GM21576 (cell line): ENCODE measurements at regions not wholly inside any gene's neighbourhood (a gene's known extent, or its start where the extent isn't known, plus 50 kb on each side); places are given as distances from the start of the nearest gene placed in this dataset.
"Not testable (repeated sequence)": the region's sequence is repeated elsewhere in the genome, so short reads cannot be mapped to it uniquely, and the experiment has no call there.

ENCODE experiments used
- ATAC-seq: cut with Tn5 transposase; IDR thresholded peaks from one replicate; pipeline ENCODE4 v1.9.1; 2021; ENCODE audit warnings: mild to moderate bottlenecking, moderate library complexity; ENCODE audit not compliant: unreplicated experiment

DNA sequence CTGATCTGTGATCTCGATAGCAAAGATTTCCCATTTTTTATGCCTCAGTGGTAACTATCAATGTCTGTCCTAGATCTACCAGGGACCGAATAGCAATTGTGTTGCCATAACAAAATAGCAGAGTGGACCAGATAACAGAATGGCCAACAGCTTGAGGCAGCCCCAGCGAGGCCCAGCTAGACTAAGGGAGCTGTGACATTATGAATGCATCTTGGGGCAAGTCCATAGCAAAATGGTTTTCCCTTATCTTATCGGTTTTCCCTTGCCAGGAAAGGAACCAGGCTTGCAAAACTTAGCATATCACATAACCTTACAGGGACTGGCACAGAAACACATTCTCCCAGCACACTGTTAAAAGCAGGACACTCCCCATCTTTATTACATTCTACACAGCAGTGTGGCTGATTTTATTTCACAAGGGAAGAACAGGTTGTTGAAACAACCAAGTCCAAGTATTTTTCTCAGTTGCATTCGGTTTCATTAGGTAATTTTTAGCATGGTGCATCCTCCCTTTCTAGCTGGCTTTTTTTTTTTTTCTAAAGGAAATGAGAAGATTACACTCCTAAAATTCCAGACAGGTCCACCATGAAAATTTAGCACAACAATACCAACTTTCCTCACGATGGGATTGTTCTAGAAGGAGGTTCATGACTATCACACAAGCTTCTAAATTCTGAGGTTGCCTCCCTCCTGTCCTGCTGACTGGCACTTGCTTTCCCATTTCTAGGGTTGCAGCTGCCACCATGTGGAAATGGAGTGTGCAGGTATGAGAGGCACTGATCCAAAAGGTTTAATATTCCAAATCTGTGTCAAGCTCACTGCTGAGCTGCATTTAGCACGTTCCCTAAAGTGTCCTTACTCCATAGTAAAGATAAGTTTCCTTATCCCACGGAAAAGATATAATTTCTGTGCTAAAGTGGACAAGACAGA lies 97.0 kb upstream of the SLC35G4 start:
- ATAC-seq: no peak

DNA sequence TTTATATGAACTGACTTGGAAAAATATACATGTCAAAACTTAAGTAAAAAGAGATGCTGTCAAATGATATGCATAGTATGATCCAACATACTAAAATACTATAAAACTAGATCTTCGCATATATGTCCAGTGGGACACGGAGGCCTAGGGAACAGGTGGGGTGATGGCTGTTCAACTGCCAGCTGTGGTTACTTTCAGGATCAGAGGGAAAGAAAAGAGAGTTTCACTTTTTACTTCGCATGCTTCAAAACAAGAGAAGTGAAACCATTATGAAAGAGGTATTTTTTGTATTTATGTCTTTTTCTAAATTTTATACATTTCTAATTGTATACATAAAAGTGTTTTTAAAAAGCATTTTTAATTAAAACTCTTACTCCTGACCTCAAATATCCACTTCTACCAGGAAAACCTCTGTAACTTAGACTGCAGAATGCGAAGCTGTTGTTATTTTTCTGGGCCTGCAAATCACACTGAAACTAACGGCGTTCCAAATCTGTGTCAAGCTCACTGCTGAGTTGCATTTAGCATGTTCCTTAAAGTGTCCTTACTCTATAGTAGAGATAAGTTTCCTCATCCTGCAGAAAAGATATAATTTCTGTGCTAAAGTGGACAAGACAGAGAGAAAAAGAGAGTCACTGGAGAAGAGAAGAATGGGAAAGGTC lies 97.8 kb upstream of the SLC35G4 start:
- peak; percentile 90 for ATAC-seq

GRCh38 chr18:11506856-11507255 lies 102.5 kb upstream of the SLC35G4 start:
- no peak for ATAC-seq

DNA sequence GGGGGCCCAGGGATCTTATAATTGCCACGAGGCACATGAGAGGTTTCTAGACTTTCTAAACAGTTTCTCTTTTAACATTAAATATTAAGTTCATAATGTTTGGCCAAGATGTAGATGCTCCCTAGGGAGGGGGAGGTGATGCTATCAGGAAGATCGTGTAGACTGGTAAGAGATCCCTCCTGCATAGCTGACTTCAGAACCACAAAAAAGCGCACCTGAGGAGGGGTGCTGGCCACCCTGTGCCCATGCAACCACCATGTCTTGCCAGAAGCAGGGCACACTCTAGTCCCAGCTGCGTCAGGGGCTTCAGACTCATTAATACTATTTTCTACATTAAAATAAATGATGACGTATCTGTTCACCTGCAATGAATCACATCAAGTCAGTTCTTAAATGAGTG lies 103.4 kb upstream of the SLC35G4 start:
- ATAC-seq: no peak

DNA sequence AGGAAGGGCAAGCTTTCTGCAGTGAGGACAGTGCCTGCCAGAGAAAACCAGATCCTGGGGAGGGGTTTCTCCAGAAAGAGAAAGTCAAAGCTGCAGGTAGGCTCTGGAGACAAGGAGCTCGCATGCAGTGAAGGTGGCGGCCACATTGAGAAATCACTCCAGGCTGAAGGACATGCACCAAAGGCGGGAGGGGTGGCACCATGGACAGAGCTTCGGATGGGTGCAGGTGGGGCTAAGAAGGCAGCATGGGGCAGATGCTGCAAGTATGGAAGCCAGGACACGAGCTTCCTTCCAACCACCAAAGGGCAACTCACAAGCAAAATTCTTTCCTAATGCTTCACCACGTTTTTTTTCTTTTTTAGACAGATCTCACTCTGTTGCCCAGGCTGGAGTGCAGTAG lies 104.4 kb upstream of the SLC35G4 start:
- no peak for ATAC-seq

DNA sequence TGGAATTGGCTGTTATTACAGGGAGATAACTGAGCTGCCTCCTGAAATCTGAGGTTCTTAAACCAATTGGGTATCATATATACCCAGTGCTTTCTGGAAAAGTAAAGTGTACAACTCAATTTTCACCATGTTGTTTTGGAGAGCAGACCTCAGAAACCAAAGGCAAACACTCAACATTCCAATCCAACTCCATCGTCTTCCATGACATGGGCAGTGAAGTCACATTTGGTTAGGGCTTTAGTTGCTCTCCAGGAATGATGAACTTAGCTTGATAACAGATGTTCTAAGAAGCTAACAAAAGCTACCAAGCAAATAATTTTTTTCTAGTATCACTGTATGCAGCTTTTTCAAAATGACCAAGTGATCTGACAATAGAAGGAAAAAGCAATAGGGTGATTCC lies 107.0 kb upstream of the SLC35G4 start:
- no peak for ATAC-seq

- ATAC-seq: no peak
Observed at GRCh38 chr18:11501352-11501751, 108.0 kb upstream of the SLC35G4 start.

GRCh38 chr18:11500153-11501122 lies 109.0 kb upstream of the SLC35G4 start:
- peak; percentile 74 for ATAC-seq

GRCh38 chr18:11498821-11499220 lies 110.6 kb upstream of the SLC35G4 start:
- ATAC-seq: no peak

DNA sequence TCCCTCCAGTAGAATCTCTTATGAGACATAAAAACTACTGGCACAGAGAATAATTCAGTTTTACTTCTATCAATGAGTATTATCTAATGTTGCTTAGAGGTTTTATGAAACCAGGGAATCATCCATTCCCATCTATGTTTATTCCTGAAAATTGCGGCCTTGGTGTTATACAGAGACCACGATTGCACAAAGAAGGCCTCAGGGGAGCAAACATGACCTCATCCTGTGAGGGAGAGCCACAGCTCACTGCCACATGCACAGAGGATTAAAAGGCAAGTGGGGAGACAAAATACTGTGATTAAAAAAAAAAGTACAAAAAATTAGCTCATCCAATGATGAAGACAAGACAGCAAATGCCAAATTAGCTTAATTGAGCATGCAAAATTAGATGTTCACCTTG lies 111.8 kb upstream of the SLC35G4 start:
- ATAC-seq: no peak

- ATAC-seq: no peak
Observed at GRCh38 chr18:11496526-11497172, 112.7 kb upstream of the SLC35G4 start.

DNA sequence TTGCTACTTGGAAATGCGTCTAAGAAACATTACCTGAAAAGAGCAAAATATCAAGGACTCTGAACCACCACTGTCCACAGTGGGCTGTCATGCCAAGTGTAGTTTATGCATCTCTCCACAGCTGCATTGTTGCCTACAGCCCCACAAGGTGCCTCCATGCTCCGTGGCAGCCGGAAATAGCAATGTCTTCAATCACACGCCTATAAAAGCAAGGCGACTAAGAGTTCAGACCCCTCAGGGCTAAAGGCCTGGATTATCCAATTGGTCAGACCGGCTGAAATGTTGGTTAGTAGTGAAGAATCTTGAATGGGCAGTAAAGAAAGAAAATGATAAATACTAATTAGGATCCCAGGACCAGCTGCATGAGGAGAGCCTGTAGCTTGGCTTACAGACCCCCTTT lies 114.0 kb upstream of the SLC35G4 start:
- no peak for ATAC-seq

DNA sequence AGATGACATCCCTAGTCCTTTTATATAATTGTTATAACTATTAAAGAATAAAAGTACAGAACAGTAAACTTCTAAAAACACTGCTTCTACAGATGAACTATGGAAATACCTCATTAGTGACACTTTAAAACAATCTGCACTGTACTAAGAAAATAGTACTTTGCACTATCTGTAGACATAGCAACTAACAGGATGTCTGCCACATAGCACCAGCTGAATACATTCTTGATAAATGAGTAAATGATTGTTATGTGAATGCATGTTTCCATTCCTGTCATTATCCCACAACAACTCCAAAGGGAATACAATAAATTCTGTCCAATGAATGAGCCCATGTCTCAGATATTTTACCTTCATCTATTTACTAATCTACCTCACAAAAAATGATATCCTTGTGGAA lies 115.3 kb upstream of the SLC35G4 start:
- no peak for ATAC-seq

DNA sequence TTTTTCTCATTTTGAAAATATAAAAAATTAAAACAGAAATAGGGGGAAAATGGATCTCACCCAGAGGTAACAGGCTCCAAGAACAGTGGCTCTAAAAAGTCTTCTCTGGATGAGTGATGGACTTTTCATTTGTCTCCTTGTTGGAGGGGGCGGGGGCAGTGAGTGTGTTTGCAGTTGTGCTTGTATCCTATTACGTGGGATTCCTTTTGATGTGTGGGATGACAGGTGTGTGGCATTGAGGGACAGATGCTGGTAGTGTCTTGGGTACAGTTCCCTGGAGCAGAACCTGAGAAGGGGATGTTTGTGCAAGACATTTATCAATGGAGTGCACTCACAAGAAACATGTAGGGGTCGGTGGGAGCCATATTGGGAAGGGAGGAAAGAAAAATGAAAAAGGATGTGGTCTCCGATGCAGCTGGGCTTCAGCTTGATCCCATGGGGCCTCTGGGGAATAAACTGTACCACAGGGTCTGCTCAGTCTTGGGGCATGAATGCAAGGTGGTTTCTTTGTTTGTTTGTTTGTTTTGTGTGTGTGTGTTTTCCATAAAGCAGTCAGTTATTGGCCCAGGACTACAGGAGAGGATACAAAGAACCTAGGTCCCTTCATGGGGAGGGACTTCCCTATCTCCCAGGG lies 120.0 kb upstream of the SLC35G4 start:
- ATAC-seq: no peak

GRCh38 chr18:11488175-11488574 lies 121.2 kb upstream of the SLC35G4 start:
- ATAC-seq: no peak

DNA sequence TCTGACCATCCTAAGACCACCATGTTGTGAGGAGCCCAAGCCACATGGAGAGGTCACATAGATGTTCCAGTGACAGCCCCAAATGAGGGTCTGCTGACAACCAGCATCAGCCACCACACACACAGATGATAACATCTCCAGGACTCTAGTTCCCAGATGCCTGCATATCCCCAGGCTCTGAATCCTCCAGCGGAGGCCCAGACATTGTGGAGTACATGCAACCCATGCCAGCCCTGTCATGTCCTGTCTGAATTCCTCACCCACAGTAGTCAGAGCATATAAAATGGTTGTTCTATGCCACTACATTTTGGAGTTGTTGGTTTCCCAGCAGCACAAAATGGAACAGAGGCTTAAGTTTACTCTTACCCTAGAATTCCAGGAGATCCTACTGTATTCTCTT lies 122.0 kb upstream of the SLC35G4 start:
- no peak for ATAC-seq

DNA sequence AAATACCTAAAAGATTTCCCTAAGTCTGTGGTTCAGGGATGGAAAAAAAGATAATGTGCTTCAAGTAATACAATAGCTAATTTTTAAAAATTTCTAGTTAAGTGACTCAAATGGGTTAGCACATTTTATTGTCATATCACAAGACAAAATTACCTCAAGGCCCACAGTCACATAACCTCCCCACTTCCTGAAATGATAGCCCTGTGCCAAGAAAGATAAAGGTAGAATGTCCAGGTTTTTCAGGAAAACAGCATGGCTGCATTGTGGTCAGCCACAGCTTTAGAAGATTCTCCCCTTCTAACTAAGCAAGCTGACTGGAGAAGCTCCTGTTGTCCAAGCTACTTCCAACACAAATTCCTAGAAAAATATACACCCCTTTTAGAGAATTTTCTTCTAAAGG lies 127.1 kb upstream of the SLC35G4 start:
- ATAC-seq: no peak

GRCh38 chr18:11480692-11481091 lies 128.7 kb upstream of the SLC35G4 start:
- ATAC-seq: no peak

DNA sequence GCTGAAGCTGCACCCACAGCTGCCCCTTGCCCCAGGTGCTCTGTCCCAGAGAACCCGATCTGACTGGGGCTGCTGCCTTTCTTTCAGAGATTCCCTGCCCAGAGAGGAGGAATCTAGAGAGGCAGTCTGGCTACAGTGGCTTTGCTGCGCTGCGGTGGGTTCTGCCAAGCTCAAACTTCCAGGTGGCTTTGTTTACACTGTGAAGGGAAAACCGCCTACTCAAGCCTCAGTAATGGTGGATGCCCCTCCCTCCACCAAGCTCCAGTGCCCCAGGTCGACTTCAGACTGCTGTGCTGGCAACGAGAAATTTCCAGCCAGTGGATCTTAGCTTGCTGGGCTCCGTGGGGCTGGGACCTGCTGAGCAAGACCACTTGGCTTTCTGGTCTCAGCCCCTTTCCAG lies 130.4 kb upstream of the SLC35G4 start:
- ATAC-seq: not testable (repeated sequence)

DNA sequence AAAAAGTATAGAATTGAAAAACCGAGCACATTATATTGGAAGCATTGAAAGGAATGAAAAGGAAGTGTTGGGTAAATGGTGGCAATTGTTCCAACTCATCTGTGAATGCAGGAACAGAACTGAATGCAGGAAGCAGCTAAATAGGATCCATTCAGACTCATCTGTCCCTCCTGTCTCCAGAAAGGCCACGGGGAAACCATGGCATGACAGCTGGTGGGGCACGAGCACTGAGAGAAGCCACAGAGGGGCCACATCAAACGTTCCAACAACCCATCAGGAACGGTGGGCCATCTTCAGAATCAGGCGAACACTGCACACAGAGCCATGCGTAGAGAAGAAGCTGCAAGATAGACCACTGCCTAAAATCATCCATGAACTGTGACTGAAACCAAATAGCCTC lies 138.5 kb upstream of the SLC35G4 start:
- ATAC-seq: no peak
